ENCODE measurements at regions not wholly inside any gene's neighbourhood (a gene's known extent, or its start where the extent isn't known, plus 50 kb on each side); places are given as distances from the start of the nearest gene placed in this dataset.

DNA sequence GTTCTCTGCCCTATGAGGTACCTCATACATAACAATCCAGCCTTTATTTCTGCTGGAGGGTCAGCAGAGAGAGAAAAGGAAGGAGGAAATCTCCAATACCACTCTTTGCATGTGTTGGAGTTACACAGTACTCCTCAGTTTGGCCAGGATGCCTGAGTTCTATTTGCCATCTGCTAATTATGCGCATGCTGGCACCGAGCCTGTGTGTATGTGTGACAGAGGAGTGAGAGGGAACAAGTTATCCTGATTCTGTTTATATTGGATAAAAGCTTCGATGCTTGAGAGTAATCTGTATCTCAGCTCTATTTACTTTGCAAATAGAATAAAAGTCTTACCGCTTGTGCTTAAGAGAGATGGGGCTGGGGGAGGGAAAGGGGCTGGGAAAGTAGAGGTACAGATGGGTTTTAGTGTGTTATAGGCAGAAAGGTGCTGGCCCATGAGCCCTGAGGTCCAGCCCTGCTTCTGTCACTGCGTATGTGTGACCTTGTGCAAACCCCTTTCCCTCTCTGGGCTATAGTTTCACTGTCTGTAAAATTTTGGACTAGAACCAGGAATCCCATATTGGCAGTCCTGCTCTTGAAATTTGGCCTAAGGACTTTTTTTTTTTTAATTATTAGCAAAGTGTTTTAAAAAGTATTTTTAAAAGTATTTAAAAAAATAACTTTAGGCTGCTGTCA lies 54.5 kb upstream of the PLXNA2 start:
- no peak for DNase-seq

DNA sequence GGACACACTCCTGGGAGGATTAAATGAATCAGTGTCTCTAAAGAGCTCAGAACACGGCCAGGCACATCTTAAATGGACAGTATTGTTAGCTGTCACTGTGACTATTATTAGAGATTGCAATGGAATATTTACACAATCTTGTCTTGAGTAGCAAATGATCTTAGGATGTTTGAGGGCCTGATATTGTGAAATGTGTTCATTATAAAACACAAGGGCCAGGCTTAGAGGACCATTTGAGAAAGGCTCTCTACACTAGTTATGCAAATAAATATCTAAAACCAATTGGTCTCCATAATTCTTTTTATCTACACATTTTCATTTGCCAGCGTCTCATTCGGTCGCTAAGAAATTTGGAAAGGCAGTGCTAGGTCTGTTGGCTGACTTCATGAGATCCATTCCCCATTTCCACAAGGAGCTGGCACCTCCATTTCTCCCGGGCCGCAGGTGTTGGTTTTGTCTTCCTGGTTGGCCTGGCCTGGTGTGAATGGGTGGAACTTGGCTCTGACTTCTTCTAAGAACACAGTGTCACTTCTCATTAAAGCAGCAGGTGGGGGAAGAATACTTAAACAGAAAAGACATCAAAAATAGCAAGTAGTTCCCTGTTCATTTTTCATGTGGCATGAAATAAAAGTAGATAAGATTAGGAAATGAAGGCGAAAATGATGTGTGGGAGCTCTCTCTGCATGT lies 56.0 kb upstream of the PLXNA2 start:
- DNase-seq: no peak

DNA sequence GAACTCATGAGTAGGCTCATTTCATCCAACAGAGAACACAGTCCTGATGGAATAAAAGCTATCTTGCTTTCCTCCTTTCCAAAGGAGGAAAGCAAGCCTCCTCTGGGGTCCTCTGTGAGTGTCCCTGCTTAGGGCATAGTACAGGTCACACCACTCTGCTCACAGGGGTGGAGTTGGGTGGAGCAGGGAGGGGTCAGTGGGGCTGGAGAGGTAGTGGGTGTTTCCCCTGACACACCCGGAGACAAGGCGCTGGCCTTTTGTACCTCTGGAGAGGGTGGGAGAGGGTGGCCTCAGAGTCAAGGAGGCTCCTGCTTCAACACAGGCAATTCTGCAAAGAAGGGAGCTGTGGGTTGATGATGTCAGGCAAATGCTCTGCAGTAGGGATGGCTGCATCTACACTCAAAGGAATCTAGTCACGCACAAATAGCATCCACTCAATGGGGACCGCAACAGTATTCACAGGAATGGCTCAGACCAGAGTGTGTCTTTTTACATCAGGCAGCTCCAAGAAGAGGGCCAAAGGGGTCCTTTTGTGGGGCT lies 58.6 kb upstream of the PLXNA2 start:
- DNase-seq: no peak

DNA sequence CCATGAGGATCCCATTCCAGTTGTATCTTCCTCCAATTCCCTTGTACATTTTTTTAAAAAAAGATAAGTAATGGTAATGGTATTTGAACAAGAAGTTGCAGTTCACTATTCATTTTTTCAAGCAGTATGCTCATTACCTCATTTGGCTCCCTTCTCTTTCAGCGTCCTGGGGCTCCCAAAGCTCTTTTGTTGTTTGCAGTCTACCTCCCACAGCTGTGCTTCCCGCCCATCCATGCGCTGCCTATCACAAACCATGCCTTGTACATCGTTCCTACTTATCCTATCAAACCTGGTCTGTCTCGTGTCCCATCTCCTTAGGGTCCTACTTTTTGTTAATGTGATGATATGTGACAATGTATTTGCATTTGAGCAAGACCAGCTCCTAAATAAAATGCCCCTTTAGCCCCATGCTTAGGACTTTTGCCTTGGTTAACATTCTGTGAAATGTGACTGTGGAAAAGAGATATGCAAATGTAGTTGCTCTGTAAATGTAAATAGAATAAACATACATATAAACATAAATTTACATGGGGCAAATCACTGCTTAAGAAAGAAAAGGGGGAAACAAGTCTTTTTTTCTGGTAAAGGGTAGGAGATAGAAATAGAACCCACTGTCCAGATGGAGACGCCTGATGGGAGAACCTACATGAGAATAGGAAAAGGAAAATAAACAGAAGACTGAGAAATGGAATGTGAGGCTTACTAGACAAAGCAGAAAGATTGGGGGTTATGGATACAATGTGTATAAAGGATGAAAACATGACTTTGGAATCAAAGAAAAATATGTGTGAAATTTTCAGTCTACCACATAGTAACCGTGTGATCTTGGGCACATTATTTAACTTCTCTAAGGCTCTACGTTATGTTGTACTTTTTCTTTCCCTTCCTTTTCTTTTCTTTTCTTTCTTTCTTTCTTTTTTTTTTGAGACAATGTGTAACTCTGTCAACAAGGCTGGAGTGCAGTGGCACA lies 59.8 kb upstream of the PLXNA2 start:
- no peak for DNase-seq

DNA sequence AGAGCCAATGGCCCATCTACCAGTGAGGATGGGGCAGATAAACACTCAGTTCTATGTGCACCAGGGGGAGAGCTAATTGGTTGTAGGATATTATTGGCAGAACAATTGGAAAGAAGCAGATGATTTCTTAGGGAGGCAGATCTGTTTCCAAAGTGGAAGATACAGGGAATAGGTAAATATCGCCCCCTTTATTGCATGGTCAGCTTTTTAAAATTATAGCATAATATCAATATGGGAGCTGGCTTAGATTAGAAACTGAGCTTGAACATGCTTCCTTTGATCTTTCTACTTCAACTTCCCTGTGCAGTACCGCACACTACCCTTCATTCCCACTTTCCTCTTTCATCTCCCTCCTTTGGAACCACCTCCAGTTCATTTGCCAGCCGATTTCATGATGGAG lies 64.0 kb upstream of the PLXNA2 start:
- no peak for DNase-seq

DNA sequence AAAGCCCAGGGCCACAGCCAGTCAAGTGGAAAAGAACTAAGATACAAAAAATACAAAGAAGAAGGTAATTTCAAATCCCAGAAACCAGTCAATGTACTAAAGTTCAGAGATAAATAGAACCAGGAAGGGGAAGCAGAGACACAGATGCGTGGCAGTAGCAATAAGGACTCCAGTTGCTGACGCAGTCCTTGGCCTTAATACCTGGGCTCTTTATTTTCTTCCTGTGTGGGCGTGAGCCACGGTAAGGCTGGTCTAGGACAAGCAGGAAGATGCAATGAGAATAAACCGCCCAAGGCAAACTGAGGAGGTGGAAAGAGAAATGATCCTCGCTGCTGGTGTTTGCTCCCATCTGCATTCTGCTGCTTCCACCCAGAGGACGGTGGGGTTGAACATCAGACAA lies 65.6 kb upstream of the PLXNA2 start:
- no peak for DNase-seq

DNA sequence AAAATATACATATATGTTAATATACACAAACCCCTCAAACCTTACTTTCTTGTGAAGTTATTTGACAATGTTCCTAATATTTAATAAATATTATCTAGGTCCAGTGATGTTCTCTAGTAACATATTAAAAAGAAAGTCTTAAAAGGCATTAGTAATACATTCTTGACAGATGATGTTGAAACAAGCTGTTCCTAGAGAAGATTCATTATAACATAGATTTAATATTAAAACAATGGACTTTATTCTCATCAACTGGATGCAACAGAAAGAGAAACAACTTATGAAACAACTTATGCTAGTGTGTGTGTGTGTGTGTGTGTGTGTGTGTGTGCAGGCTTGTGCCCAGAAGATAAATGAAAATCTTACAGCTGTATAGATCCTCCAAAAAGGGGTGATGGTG lies 68.5 kb upstream of the PLXNA2 start:
- no peak for DNase-seq

DNA sequence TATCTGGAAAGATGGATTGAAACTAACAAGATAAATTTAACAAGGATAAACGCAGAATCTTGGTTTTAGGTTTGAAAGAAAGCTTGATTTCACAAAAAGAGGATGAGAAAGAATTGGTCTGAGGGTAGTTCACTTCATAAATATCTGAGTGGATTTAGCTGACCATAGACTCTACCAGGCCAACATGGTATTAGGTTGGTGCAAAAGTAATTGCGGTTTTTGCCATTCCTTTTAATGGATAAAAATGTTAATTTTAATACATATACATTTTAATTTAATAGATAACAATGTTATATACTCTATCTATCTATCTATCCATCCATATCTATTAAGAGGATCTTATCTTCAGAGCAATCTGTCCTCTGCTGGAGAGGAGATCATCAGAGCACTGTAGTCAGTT lies 70.2 kb upstream of the PLXNA2 start:
- no peak for DNase-seq

DNA sequence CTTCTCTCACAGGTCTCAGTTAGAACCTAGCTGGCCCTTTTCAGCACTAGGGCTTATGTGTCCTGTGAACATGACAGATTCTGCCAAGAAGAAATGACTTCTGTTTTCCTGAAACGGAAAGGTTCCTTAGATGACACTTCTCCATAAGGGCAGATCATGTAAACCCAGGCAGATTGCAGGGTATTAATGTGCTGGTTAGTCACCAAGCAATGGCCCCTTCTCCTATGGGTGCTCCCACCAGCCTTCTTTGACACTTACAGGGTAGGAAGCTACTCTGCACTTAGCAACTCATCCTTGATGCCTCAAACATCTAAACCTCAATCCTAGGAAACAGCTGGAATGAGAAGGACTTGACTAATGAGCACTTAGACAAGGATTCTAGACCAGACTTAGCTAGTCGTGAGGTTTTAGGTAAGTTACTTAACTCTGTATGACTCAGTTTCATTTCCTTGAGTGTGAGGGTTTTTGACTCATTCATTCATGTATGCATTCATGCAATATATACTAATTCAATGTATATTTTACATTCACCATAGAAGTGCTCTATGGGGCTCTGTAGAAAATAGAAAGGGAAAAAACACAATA lies 74.1 kb upstream of the PLXNA2 start:
- no peak for DNase-seq

DNA sequence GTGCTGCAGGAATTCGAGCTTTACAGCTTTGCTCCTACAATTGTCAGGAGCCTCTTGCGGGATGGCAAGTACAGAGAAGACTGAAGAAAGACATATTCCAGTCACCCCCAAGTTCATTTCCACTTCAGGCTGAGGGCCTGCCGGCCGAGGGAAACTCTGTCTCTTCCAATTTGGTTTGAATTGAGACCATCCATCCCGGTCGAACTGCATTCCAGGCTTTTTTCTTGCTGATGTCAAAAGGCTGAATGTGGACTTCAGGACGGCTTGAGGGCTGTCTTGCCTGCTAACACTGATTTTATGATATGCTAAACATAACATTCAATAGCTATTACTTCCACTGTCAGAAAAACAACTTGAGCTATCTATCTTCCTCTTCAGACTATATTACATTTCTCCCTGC lies 79.8 kb upstream of the PLXNA2 start:
- no peak for DNase-seq

DNA sequence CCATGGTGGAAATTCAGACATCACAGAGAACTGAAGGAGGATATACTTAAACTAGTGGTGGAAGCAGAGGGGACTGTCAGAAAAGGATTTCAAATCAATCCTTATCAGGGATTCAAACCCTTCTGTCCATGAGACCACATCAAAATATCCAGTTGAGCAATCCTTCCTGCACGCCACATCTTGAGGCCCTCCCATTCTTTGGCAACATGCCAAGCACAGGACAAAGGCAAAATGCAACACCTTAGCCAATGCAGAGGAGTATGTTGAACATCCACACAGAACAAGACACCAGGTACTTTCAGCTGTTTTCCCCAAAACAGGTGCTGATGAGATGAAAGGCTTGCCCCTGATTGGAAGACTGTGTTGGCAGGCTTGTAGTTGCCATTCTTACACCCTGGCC lies 81.8 kb upstream of the PLXNA2 start:
- no peak for DNase-seq

DNA sequence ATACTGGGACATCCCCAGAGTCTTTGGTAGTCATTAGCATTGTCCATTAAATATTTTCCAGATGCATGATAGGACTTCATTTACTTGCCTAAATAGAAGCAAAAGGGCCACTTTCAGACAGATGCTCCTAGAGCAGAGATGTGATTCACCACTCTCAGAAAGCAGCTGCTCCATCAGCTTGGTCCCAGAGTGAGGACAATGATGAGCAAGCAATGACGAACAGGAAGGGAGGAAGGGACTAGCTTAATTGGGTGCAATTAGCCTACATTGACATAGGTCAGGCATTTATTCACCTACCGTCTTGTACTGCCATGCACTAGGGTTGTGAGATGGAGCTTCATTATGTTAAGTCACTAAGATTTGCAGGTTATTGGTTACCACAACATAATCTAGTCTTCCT lies 85.1 kb upstream of the PLXNA2 start:
- no peak for DNase-seq

DNA sequence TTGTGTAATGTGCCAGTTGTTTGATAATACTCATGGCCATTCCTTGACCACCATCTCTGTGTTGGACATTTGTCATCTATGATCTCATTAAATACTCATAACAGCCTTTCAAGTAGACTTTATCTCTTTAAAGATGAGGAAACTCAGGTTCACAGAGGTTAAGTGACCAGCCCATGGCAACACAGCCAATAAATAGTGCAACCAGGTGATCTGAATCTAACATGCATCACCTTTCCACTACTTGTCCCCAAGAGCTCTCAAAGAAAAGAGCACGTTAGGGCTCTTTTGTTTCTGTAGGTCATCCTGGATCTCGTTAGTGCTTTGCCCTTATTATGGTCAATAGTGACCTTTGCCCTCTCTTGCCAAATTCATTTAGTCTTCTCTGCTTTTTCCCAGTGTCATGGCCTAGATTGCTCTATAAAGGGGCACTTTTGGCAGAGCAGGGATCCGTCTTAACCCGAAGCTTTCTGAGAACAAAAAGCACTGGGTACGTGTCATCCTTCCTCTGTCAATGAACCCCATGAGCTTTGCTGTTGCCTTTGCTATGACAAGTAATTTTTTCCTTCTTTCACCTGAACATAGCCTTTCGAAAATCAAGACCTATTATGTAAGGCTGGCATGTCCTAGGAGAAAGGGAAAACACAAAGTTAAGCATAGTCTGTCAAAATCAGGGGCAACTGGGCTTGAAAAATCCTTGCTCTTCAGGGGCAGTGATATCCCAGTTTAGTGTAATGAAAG lies 88.0 kb upstream of the PLXNA2 start:
- no peak for DNase-seq

DNA sequence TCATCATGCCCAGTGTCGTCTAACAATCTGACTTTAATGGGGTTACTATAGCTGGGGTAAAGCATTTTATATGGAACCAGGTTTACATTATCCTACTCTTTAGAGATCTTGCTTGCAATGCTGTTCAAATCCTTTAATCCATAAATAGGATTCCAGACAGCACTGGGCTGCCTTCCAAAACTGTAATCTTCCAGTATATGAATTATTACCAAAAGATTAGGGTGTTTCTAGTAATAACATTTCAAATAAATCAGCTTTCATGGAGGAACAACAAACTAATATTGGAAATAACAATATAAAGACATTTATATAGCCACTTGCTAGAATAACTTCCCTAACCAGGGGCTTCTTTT lies 88.6 kb upstream of the PLXNA2 start:
- DNase-seq: no peak

DNA sequence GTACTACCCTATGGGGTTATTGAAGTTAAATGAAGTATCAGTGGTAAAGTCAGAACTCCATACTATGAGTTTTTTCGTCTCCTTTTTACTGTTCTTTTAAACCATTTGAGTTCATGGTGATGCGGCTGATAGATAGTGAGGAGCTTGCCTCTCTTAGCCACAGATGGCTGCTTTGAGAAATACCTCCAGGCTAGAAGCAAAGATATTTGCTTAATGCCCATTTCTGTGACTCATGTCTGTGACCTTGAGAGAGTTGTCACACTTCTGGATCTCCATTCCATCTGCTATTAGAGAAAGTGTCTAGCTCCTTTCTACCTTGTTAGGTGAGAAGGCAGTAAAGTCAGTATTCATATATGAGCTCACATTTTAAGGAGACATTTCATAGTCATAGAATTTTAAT lies 89.5 kb upstream of the PLXNA2 start:
- no peak for DNase-seq

DNA sequence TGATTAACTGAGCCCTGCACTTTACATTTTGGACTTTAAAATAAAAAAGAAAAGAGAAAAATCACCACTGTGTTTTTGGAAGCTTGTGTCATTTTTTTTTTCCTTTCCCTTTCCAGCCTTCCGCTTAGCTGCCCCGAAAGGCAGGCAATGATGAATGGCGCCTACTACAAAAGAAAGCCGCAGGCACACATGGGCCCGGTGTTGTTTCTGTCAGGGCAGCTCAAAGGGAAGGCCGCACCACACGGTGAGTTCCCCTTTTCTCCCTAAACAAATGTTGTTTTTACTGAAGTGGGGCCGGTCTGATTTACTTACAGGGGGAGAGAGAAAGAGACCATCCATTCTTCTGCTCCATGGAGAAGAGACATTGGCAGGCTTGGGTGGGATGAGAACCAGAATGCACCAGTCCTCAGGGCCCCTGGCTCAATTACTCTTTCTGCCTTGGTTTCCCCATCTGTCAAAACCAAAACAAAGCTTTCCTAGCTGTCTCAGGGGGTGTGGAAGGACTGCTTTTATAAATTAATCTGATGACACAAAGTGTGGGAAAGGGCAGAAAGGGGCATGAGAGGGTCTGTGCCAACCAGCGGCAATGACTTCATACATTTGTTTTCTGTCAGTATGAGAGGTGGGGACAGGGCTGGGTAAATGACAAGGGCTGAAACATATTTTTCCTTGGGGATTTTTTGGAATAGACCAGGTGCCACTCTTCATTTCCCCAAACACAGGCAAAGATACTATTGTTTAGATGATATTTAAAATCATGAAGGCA lies 91.4 kb upstream of the PLXNA2 start:
- no peak for DNase-seq

DNA sequence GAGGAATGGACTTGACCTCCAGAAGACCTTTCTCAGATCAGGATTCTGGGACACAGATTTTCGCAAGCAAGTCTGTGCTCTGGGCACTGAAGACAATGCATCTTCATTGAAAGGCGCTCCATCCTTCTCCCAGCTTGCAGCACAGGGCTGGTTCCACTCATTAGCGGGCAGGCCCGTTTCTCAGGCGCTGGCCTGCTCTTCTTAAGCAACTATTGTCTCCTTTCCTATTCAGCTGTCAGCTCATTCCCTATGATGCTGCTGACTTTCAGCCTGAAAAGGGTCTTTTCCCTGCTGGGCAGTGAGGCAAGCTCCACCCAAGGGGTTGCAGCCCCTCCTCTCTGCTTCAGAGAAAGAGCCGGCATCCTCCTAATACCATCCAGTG lies 91.9 kb upstream of the PLXNA2 start:
- DNase-seq: no peak

DNA sequence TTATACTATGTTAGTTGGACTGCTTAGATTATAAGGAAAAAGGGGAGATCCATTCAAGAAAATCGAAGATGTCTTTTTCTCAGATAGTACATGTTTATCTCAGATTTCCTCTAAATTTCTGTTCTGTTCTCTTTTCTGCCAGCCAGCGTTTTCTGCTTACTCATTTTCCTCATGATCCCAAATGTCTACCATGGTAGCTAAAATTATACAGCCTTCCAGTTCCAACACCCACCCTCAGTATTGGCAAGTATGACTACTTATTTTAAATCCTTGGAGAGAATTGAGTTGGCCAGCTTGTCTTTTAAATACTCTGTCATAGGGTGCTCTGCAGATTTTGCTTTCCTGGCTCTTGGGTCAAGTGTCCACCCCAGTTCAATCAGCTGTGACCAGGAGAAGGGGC lies 95.7 kb upstream of the PLXNA2 start:
- DNase-seq: no peak

DNA sequence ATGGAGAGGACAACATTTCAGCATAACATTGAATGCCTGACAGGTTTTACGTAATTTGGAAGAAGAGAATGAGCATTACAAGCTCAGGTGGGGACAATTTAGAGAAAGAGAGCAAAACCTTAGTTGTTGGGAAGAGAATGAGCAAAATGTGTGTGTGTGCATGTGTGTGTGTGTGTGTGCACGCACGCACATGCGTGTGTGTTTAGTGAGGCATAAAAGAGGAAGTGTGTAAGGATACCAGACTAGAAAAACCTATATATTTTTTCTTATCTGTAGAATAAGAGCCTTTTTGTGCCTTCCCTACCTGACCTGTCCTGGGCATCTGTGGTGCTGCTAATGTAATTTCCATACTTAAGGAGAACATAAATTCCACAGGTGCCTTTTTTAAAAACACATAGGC lies 99.0 kb upstream of the PLXNA2 start:
- DNase-seq: no peak

DNA sequence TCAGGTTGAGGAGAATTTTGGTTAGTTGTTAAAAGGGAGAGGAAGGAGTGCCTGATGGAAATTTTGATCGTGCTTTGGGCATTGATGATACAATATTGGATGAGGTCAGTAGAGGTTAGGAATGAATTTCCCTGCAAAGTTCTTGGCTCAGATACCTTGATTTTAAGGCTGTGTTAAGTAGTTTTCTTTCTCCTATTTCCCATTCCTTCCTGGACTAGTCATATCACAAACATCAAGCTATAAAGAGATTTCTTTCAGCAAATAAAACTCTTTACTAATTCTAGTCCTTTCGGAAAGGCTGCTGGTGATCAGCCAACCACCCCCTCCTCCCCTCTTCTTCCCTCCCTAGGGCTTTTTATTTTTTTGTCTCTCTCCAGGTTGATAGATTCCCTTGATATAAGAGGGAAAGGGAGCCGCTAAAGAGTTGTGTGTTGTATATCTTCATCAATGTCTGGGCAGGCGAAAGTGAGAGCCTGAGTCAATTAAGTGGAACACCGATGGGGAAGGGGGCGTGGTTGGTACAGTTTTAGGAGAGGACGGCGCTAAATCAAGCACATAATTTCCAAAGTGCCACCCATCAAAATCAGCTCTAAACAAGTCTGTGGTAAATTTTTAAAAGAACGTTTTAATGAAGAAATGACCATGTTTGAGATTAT lies 100.1 kb upstream of the PLXNA2 start:
- no peak for DNase-seq

DNA sequence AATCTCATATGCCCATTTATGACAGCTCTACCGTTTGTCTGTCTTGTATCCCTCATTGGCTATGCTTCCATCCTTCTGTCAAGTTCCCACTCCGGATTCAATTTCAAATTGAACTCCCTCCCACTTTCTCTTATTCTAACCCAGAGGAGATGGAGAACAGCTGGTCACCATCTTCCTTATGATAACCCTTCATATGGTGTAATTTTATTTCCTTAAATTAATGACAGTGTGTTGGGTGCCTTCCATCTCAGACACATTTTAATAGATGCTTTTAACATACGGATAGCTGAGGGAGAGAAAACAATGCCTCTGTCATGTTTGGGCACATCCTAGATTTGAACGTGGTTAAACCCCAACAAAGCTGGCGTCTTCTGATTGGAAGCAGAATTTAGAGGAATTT lies 103.0 kb upstream of the PLXNA2 start:
- no peak for DNase-seq

Data from activated CD4-positive, alpha-beta T cell treated with anti-CD3 and anti-CD28 coated beads, Interleukin-2, amount 50 U/mL, for 48 hours (primary cell).